ENCODE measurements at regions not wholly inside any gene's neighbourhood (a gene's known extent, or its start where the extent isn't known, plus 50 kb on each side); places are given as distances from the start of the nearest gene placed in this dataset.

DNA sequence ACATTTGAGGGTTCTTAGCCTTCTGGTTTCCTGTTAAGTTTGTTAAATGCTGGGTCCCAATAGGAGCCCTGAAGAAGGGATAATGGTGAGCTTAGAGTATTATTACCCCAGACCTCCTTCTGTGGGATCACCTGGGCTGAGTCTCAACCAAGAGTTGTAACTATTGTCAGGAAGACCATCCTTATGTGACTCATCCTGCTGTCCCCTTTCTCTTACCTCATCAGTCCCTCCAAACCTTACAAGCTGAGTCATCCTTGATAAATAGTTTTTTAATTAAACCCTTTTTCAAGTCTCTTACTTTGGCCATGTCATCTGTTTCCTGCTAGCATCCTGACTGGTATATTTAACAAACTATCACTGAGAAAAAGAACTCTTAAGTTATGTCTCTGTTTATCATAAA is 502.8 kb downstream of the LRRC70 start:
- Histone ChIP-seq H3K9ac (ENCODE audit: extremely low read depth, insufficient read length, low read length) (no peak overlapping the region), H4K5ac (ENCODE audit: insufficient read length, low read depth, low read length) (no peak overlapping the region), H3K23ac (ENCODE audit: insufficient read length, low read depth, low read length) (no peak overlapping the region), H3K27me3 (ENCODE audit: insufficient read depth, low read length) (no peaks in the 10 kb centered on the region), H2AFZ (ENCODE audit: low read length) (no peak overlapping the region), H3T11ph (ENCODE audit: low read length) (no peak overlapping the region), H3K56ac (ENCODE audit: insufficient read length, low read depth, low read length) (no peak overlapping the region), H2BK20ac (ENCODE audit: low read depth, low read length, poor library complexity, severe bottlenecking) (no peak overlapping the region), H4K8ac (replicated peaks; ENCODE audit: insufficient read length, low read depth, low read length) (no peak overlapping the region), H4K20me1 (ENCODE audit: control insufficient read depth, insufficient read depth, insufficient read length) (no peaks in the 10 kb centered on the region), H3K18ac (ENCODE audit: insufficient read length, low read depth, low read length) (no peak overlapping the region), H3K27ac (ENCODE audit: insufficient read length, low read depth, low read length) (no peak overlapping the region), H3K23me2 (ENCODE audit: insufficient read length, low read depth, low read length, poor library complexity, severe bottlenecking) (no peaks in the 10 kb centered on the region), H2AK5ac (ENCODE audit: insufficient read length, low read length) (no peak overlapping the region), H2BK120ac (ENCODE audit: low read depth, low read length, poor library complexity, severe bottlenecking) (no peak overlapping the region), H2BK5ac (ENCODE audit: insufficient read length, low read length) (no peak overlapping the region), H3K79me1 (ENCODE audit: insufficient read depth, low read depth, low read length, poor library complexity, severe bottlenecking) (no peaks in the 10 kb centered on the region), H2BK15ac (ENCODE audit: low read depth, low read length) (no peak overlapping the region), H3K4ac (ENCODE audit: low read depth, low read length) (no peak overlapping the region), H3K79me2 (ENCODE audit: insufficient read depth, low read length) (no peaks in the 10 kb centered on the region), H4K91ac (ENCODE audit: insufficient read length, low read depth, low read length) (no peak overlapping the region), H2BK12ac (ENCODE audit: insufficient read length, low read depth, low read length) (no peak overlapping the region), H3K14ac (ENCODE audit: insufficient read depth, low read length) (no peak overlapping the region), H3K4me2 (ENCODE audit: insufficient read depth, insufficient read length, low read length) (no peak overlapping the region), H3K4me1 (ENCODE audit: insufficient read depth, low read length) (no peaks in the 10 kb centered on the region), H3K9me3 (ENCODE audit: control insufficient read depth, low read depth, low read length) (no peaks in the 10 kb centered on the region)
- Mint-ChIP-seq H3K4me3 (no peak overlapping the region), H3K27ac (no peak overlapping the region), H3K9me3 (peaks cover 0 to 6% of the 10 kb centered on the region in 2 experiments; a peak in 2 of 5 replicates), H3K27me3 (ENCODE audit: low read depth) (no peaks in the 10 kb centered on the region), H3K36me3 (ENCODE audit: insufficient read depth in 1 of 3, low read depth in 3 of 3) (no peaks in the 10 kb centered on the region; a peak in 2 of 7 replicates), H3K4me1 (no peaks in the 10 kb centered on the region)
- DNase-seq = no peak
- TF ChIP-seq, protein P1, sequence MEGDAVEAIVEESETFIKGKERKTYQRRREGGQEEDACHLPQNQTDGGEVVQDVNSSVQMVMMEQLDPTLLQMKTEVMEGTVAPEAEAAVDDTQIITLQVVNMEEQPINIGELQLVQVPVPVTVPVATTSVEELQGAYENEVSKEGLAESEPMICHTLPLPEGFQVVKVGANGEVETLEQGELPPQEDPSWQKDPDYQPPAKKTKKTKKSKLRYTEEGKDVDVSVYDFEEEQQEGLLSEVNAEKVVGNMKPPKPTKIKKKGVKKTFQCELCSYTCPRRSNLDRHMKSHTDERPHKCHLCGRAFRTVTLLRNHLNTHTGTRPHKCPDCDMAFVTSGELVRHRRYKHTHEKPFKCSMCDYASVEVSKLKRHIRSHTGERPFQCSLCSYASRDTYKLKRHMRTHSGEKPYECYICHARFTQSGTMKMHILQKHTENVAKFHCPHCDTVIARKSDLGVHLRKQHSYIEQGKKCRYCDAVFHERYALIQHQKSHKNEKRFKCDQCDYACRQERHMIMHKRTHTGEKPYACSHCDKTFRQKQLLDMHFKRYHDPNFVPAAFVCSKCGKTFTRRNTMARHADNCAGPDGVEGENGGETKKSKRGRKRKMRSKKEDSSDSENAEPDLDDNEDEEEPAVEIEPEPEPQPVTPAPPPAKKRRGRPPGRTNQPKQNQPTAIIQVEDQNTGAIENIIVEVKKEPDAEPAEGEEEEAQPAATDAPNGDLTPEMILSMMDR (conservative IDR thresholded peaks at IDR 0.05) = no peak

Data from H9 (cell line).